ENCODE measurements at regions not wholly inside any gene's neighbourhood (a gene's known extent, or its start where the extent isn't known, plus 50 kb on each side); places are given as distances from the start of the nearest gene placed in this dataset.
"Not testable (repeated sequence)": the region's sequence is repeated elsewhere in the genome, so short reads cannot be mapped to it uniquely, and the experiment has no call there.

- not testable (repeated sequence) for TF ChIP-seq CTCF, POLR2AphosphoS5, EP300, POLR2A (IDR thresholded peaks at IDR 0.05)
Measured at GRCh38 chr10:37008276-37008675, 117.1 kb upstream of the ANKRD30A start.
